Mesendoderm (in vitro differentiated cells): ENCODE measurements at regions not wholly inside any gene's neighbourhood (a gene's known extent, or its start where the extent isn't known, plus 50 kb on each side); places are given as distances from the start of the nearest gene placed in this dataset.

Experiments used
- DNase-seq: peaks from one replicate; pipeline ENCODE4 v3.0.0; 2013
- H2AK5ac ChIP-seq: 2 replicates; pipeline ENCODE4 v1.6.1; 2013; ENCODE audit warnings: low read length, inconsistent platforms
- H2BK120ac ChIP-seq: 2 replicates; pipeline ENCODE4 v1.6.1; 2013; ENCODE audit warnings: low read depth, mild to moderate bottlenecking, low read length, moderate library complexity, mixed read lengths
- H2BK15ac ChIP-seq: replicated peaks from 2 replicates; pipeline ENCODE4 v1.6.1; 2013; ENCODE audit warnings: low read depth, mild to moderate bottlenecking, moderate library complexity
- H2BK5ac ChIP-seq: 2 replicates; pipeline ENCODE4 v1.6.1; 2013; ENCODE audit warnings: low read length, inconsistent platforms
- H3K18ac ChIP-seq: 2 replicates; pipeline ENCODE4 v1.6.1; 2013; ENCODE audit warnings: mild to moderate bottlenecking, low read length, mixed read lengths
- H3K23ac ChIP-seq: one replicate; pipeline ENCODE4 v1.6.1; 2013; ENCODE audit warnings: low read length
- H3K27ac ChIP-seq: 2 replicates; pipeline ENCODE4 v1.5.1; 2013; ENCODE audit warnings: low read depth, mild to moderate bottlenecking, inconsistent platforms, low read length, moderate library complexity
- H3K27me3 ChIP-seq: 2 replicates; pipeline ENCODE4 v1.6.1; 2013; ENCODE audit warnings: low read length, control low read depth, mild to moderate bottlenecking, inconsistent platforms; ENCODE audit not compliant: insufficient read depth, poor library complexity
- H3K36me3 ChIP-seq: 2 replicates; pipeline ENCODE4 v1.6.1; 2013; ENCODE audit warnings: low read length, inconsistent platforms; ENCODE audit not compliant: control insufficient read depth, insufficient read depth
- H3K4ac ChIP-seq: one replicate; pipeline ENCODE4 v1.6.1; 2013; ENCODE audit warnings: low read depth, mild to moderate bottlenecking, low read length, moderate library complexity
- H3K4me1 ChIP-seq: 2 replicates; pipeline ENCODE4 v1.6.1; 2013; ENCODE audit warnings: low read depth, low read length, inconsistent platforms; ENCODE audit not compliant: control insufficient read depth
- H3K4me2 ChIP-seq: 2 replicates; pipeline ENCODE4 v1.6.1; 2013; ENCODE audit warnings: low read length
- H3K4me3 ChIP-seq: 2 replicates; pipeline ENCODE4 v1.5.1; 2013; ENCODE audit warnings: mild to moderate bottlenecking, low read length
- H3K56ac ChIP-seq: one replicate; pipeline ENCODE4 v1.6.1; 2013; ENCODE audit warnings: low read length
- H3K79me1 ChIP-seq: 2 replicates; pipeline ENCODE4 v1.6.1; 2013; ENCODE audit warnings: low read length, inconsistent platforms
- H3K79me2 ChIP-seq: 2 replicates; pipeline ENCODE4 v1.6.1; 2013; ENCODE audit warnings: mild to moderate bottlenecking, low read length; ENCODE audit not compliant: control insufficient read depth, insufficient read depth
- H3K9ac ChIP-seq: 2 replicates; pipeline ENCODE4 v1.6.1; 2013; ENCODE audit warnings: low read length, inconsistent platforms
- H4K5ac ChIP-seq: one replicate; pipeline ENCODE4 v1.6.1; 2013; ENCODE audit warnings: low read length
- H4K8ac ChIP-seq: one replicate; pipeline ENCODE4 v1.6.1; 2013; ENCODE audit warnings: low read depth, mild to moderate bottlenecking, control low read depth, low read length, moderate library complexity
- WGBS: extraction: QIAGEN DNeasy Blood & Tissue Kit; methylation state at CpG from one replicate; pipeline ENCODE4 v1.1.7; 2013; ENCODE audit warnings: low lambda C conversion rate, missing lambda C conversion rate; ENCODE audit not compliant: insufficient coverage; ENCODE audit errors: extremely low coverage; 5-methylcytosine and 5-hydroxymethylcytosine counted together

GRCh38 chr20:63061051-63061770, 54.4 kb upstream of the BHLHE23 start:
- no peak overlapping the region for H3K23ac ChIP-seq
- H3K79me2 ChIP-seq: no peaks in the 10 kb centered on the region
- H2AK5ac ChIP-seq: no peak overlapping the region
- DNase-seq: no peak
- no peak overlapping the region for H2BK15ac ChIP-seq
- H3K4me1 ChIP-seq: no peaks in the 10 kb centered on the region
- no peak overlapping the region for H3K4ac ChIP-seq
- no peak overlapping the region for H2BK120ac ChIP-seq
- no CpG with 5 or more reads among the region's 29 CpGs for WGBS
- no peak overlapping the region for H3K18ac ChIP-seq
- no peaks in the 10 kb centered on the region for H3K79me1 ChIP-seq
- no peak overlapping the region for H4K5ac ChIP-seq
- H3K56ac ChIP-seq: no peak overlapping the region
- H4K8ac ChIP-seq: no peak overlapping the region
- H2BK5ac ChIP-seq: no peak overlapping the region
- H3K27ac ChIP-seq: no peak overlapping the region
- H3K9ac ChIP-seq: no peak overlapping the region
- no peak overlapping the region for H3K4me3 ChIP-seq
- no peaks in the 10 kb centered on the region for H3K36me3 ChIP-seq
- H3K4me2 ChIP-seq: no peak overlapping the region
- no peaks in the 10 kb centered on the region for H3K27me3 ChIP-seq

GRCh38 chr20:63060057-63060991, 53.6 kb upstream of the BHLHE23 start:
- no peaks in the 10 kb centered on the region for H3K27me3 ChIP-seq
- no peak for DNase-seq

GRCh38 chr20:63059684-63060056, 52.9 kb upstream of the BHLHE23 start:
- H3K56ac ChIP-seq: no peak overlapping the region
- H3K9ac ChIP-seq: no peak overlapping the region
- H4K5ac ChIP-seq: no peak overlapping the region
- no peak overlapping the region for H2AK5ac ChIP-seq
- no peaks in the 10 kb centered on the region for H3K79me1 ChIP-seq
- H3K4me1 ChIP-seq: no peaks in the 10 kb centered on the region
- H2BK120ac ChIP-seq: no peak overlapping the region
- no peak overlapping the region for H2BK15ac ChIP-seq
- DNase-seq: no peak
- no peaks in the 10 kb centered on the region for H3K36me3 ChIP-seq
- no peak overlapping the region for H3K4me2 ChIP-seq
- H3K4ac ChIP-seq: no peak overlapping the region
- no peak overlapping the region for H3K4me3 ChIP-seq
- no peak overlapping the region for H3K27ac ChIP-seq
- H4K8ac ChIP-seq: no peak overlapping the region
- no peak overlapping the region for H3K18ac ChIP-seq
- no peak overlapping the region for H3K23ac ChIP-seq
- no CpG with 5 or more reads among the region's 17 CpGs for WGBS
- H2BK5ac ChIP-seq: no peak overlapping the region
- no peaks in the 10 kb centered on the region for H3K79me2 ChIP-seq
- no peaks in the 10 kb centered on the region for H3K27me3 ChIP-seq

More at GRCh38 chr20:63060057-63060991, 53.6 kb upstream of the BHLHE23 start:
- H4K8ac ChIP-seq: no peak overlapping the region
- no peak overlapping the region for H2BK5ac ChIP-seq
- no peak overlapping the region for H3K56ac ChIP-seq
- no peaks in the 10 kb centered on the region for H3K79me2 ChIP-seq
- H3K4me3 ChIP-seq: no peak overlapping the region
- H3K4me2 ChIP-seq: no peak overlapping the region
- H3K27ac ChIP-seq: no peak overlapping the region
- H3K4ac ChIP-seq: no peak overlapping the region
- no CpG with 5 or more reads among the region's 23 CpGs for WGBS
- H3K9ac ChIP-seq: no peak overlapping the region
- no peak overlapping the region for H3K18ac ChIP-seq
- no peaks in the 10 kb centered on the region for H3K36me3 ChIP-seq
- H4K5ac ChIP-seq: no peak overlapping the region
- no peak overlapping the region for H2BK120ac ChIP-seq
- H3K4me1 ChIP-seq: no peaks in the 10 kb centered on the region
- no peak overlapping the region for H2BK15ac ChIP-seq
- H2AK5ac ChIP-seq: no peak overlapping the region
- no peaks in the 10 kb centered on the region for H3K79me1 ChIP-seq
- H3K23ac ChIP-seq: no peak overlapping the region

- Histone ChIP-seq H2BK5ac (no peak overlapping the region), H3K18ac (no peak overlapping the region), H3K27me3 (no peaks in the 10 kb centered on the region), H3K56ac (no peak overlapping the region), H3K23ac (no peak overlapping the region), H3K4me3 (no peak overlapping the region), H3K4ac (no peak overlapping the region), H2BK120ac (no peak overlapping the region), H3K79me2 (no peaks in the 10 kb centered on the region), H3K4me1 (no peaks in the 10 kb centered on the region), H3K36me3 (no peaks in the 10 kb centered on the region), H3K9ac (no peak overlapping the region), H2BK15ac (no peak overlapping the region), H3K79me1 (no peaks in the 10 kb centered on the region), H4K5ac (no peak overlapping the region), H3K4me2 (no peak overlapping the region), H2AK5ac (no peak overlapping the region), H4K8ac (no peak overlapping the region), H3K27ac (no peak overlapping the region)
- peak; percentile 27 for DNase-seq
- no CpG with 5 or more reads among the region's 12 CpGs for WGBS
Measured at GRCh38 chr20:63058696-63059335, 52.1 kb upstream of the BHLHE23 start.

GRCh38 chr20:63057171-63058117, 50.7 kb upstream of the BHLHE23 start:
- Histone ChIP-seq H3K4me1 (no peaks in the 10 kb centered on the region), H3K79me2 (no peaks in the 10 kb centered on the region), H3K27ac (no peak overlapping the region), H4K8ac (no peak overlapping the region), H2BK120ac (no peak overlapping the region), H3K4me2 (no peak overlapping the region), H3K79me1 (no peaks in the 10 kb centered on the region), H2BK5ac (no peak overlapping the region), H3K18ac (no peak overlapping the region), H3K27me3 (no peaks in the 10 kb centered on the region), H3K4me3 (no peak overlapping the region), H2AK5ac (no peak overlapping the region), H3K23ac (no peak overlapping the region), H3K36me3 (no peaks in the 10 kb centered on the region), H3K4ac (no peak overlapping the region), H3K9ac (no peak overlapping the region), H2BK15ac (no peak overlapping the region), H3K56ac (no peak overlapping the region), H4K5ac (no peak overlapping the region)
- DNase-seq: no peak
- WGBS: 100% methylated on average over 2 of the region's 3 CpGs
